VCaP (cell line): ENCODE measurements at regions not wholly inside any gene's neighbourhood (a gene's known extent, or its start where the extent isn't known, plus 50 kb on each side); places are given as distances from the start of the nearest gene placed in this dataset.

Experiments used
- H3K27ac ChIP-seq: fragments of 450-650 bp; 2 replicates; pipeline ENCODE4 v1.5.1; 2017
- TF ChIP-seq, protein P1 (sequence below): fragments of 450-650 bp; conservative IDR thresholded peaks from 2 replicates; pipeline ENCODE4 v1.5.1; 2017; ENCODE audit warnings: mild to moderate bottlenecking, moderate library complexity

DNA sequence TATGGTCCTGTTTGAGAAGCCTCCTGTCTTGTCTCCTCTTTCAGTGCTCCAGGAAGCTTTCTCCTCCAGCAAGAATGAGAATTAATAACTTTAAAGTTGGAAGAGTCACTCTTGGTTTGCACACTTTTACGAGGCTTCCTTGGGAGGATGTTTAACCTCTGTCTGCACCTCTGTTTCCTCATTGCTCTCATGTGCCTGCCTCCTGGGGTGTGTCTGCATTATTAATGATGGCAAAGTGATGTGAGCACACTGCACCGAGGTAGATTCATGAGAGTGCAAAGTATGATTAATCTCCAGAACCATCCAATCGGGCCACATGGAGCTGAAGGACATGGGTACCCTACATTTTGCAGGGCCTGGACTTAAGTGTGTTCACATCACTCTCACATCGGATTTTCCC is 73.5 kb upstream of the TENM4 start:
- no peak overlapping the region for H3K27ac ChIP-seq
- TF ChIP-seq, protein P1, sequence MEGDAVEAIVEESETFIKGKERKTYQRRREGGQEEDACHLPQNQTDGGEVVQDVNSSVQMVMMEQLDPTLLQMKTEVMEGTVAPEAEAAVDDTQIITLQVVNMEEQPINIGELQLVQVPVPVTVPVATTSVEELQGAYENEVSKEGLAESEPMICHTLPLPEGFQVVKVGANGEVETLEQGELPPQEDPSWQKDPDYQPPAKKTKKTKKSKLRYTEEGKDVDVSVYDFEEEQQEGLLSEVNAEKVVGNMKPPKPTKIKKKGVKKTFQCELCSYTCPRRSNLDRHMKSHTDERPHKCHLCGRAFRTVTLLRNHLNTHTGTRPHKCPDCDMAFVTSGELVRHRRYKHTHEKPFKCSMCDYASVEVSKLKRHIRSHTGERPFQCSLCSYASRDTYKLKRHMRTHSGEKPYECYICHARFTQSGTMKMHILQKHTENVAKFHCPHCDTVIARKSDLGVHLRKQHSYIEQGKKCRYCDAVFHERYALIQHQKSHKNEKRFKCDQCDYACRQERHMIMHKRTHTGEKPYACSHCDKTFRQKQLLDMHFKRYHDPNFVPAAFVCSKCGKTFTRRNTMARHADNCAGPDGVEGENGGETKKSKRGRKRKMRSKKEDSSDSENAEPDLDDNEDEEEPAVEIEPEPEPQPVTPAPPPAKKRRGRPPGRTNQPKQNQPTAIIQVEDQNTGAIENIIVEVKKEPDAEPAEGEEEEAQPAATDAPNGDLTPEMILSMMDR, result no peak

DNA sequence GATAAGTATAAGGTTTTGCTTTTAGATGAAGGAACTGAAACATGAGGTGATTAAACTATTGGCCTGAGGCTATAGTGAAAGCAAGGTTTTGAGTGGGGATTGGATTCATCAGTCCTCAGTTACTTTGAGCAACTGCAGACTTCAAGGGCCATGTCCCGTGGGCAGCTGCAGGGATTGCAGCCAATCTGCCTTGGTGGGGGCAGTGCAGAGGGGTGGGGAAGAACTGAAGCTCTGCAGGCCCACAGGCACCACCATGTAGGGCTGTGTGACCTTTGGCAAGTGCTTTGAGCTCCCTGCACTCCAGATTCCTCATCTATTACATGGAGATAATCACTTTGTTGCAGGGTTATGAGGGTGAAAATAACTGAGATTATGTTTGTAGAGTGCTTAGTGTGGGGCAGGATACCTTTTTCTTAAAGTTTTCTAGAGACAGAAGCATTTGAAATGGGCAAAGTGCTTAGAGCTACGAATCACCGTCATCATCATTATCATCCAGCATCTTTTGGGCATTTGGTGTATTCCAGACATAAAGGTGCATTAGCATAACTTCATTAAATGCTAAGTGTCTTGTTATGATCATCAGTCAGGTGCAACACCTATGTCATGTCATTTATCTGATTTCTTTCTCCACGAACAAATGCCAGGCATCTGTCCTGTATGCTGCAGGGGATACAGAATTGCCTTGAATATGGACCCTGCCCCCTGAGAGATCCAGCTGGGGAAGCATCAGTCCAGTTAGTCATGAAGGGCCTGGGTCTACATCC is 72.1 kb upstream of the TENM4 start:
- no peak overlapping the region for H3K27ac ChIP-seq
- TF ChIP-seq, protein P1, result no peak

GRCh38 chr11:79510960-79511359 is 70.1 kb upstream of the TENM4 start:
- TF ChIP-seq, protein P1, result no peak
- H3K27ac ChIP-seq, result no peak overlapping the region

DNA sequence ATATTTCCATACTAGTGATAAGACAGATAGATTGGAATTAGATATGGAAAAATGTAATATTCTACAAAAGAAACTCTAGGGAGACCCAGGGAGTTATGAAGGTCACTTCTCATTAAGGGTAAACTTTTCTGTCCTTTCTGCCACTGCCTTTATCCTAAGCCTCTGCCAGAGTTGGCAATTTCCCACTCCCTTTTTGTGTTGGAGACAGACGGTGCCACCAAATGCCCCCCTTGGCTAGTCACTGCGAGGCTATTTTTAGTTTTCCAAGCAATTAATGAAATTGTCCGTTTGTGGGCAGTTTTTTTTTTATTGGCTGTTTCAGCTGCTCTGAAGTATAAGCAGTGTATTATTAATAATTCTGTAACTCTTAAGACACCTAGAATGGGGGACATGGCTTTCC is 67.6 kb upstream of the TENM4 start:
- TF ChIP-seq, protein P1, result no peak
- no peak overlapping the region for H3K27ac ChIP-seq

GRCh38 chr11:79507706-79508105 is 66.9 kb upstream of the TENM4 start:
- no peak overlapping the region for H3K27ac ChIP-seq
- TF ChIP-seq, protein P1, result no peak

DNA sequence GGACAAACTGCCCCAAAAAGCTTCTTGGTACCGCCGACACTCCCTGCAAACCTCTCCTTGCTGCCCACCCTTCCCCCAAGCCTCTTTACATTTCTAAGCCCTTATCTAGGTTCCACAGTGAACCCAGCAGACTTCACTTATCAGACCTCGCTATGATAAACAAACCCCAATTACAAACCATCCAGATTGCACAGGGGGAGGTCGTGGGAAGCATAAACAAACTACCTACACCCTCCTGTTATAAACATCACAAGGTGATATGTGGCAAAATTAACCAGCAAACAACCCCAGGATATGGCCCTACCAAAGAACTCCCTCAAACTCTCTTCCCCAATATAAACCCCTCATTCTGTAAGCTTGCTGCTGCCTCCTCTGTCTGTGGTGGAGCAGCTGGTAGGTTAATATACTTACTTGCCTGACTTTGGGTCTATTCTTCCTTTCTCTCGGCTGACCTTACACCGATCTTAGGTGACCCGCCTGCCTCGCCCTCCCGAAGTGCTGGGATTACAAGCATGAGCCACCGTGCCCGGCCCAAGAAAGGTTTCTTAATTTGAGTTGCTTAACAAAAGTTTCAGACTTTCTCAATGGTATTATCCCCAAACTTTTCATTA is 66.0 kb upstream of the TENM4 start:
- H3K27ac ChIP-seq, result no peak overlapping the region
- TF ChIP-seq, protein P1, result no peak

DNA sequence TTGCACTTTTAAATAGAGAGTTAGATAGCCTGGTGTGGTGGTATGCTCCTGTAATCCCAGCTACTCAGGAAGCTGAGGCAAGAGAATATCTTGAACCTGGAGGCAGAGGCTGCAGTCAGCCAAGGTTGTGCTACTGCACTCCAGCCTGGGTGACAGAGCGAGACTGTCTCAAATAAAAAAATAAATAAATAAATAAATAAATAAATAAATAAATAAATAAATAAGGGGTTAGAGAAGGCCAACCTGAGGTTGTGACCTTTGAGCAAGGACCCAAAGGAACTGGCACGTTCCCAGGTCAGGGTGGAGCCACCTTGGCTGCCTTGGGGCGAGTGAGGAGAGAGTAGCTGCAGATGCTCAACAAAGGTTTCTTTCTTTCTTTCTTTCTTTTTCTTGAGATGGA is 65.3 kb upstream of the TENM4 start:
- TF ChIP-seq, protein P1, result no peak
- no peak overlapping the region for H3K27ac ChIP-seq
